SK-N-SH (cell line): ENCODE measurements at regions not wholly inside any gene's neighbourhood (a gene's known extent, or its start where the extent isn't known, plus 50 kb on each side); places are given as distances from the start of the nearest gene placed in this dataset.

Experiments used
- EP300 ChIP-seq, 2 experiments: IDR thresholded peaks; 2 replicates each; pipeline versions ENCODE4 v1.4.0 to v1.6.1; 2012; ENCODE audit warnings: borderline replicate concordance in 1 of 2, low read depth in 1 of 2, low read length in 1 of 2
- EZH2phosphoT487 ChIP-seq: fragments of 200-600 bp; sonication (generic); IDR thresholded peaks from 2 replicates; pipeline ENCODE4 v1.6.1; 2017; ENCODE audit warnings: low read depth, mixed run types, mild to moderate bottlenecking, antibody characterized with exemption, moderate library complexity, borderline replicate concordance
- FOXJ3 ChIP-seq: sonication (generic); formaldehyde crosslinking; IDR thresholded peaks from 2 replicates; pipeline ENCODE4 v1.5.1; 2020; ENCODE audit warnings: mild to moderate bottlenecking, missing genetic modification reagents
- MXI1 ChIP-seq: IDR thresholded peaks from 2 replicates; pipeline ENCODE4 v1.6.1; 2012; ENCODE audit warnings: mild to moderate bottlenecking, low read depth, low read length, improper control_type of control experiment
- POLR2AphosphoS5 ChIP-seq: IDR thresholded peaks from 2 replicates; pipeline ENCODE4 v1.6.1; 2012; ENCODE audit warnings: low read depth, low read length
- RAD21 ChIP-seq: IDR thresholded peaks from 2 replicates; pipeline ENCODE4 v1.6.1; 2012; ENCODE audit warnings: mild to moderate bottlenecking, low read length
- RFX5 ChIP-seq: IDR thresholded peaks from 2 replicates; pipeline ENCODE4 v1.6.1; 2012; ENCODE audit warnings: mild to moderate bottlenecking, improper control_type of control experiment, low read length
- TEAD4 ChIP-seq: IDR thresholded peaks from 2 replicates; pipeline ENCODE4 v1.4.0; 2012; ENCODE audit warnings: mild to moderate bottlenecking, borderline replicate concordance; ENCODE audit not compliant: insufficient read depth
- TF ChIP-seq, protein P1 (sequence below): fragments of 200-600 bp; sonication (generic); IDR thresholded peaks from 2 replicates; pipeline ENCODE4 v1.6.1; 2017; ENCODE audit warnings: antibody characterized with exemption, mild to moderate bottlenecking, moderate library complexity

DNA sequence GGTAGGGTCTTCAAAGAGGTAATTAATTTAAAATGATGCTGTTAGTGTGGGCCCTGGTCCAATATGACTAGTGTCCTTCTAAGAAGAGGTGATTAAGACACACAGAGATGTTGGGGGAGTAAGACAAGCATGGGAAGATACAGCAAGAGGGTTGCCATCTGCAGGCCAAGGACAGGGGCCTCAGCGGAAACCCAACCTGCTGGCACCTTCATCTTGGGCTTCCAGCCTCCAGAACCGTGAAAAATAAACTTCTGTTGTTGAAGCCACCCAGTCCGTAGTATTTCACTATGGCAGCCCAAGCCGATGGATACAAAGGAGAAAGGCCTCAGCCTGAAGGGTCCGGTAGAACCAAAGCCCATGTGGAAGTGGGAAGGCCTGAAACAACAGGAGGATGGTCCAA is 161.7 kb upstream of the UBE2E1 start:
- TF ChIP-seq POLR2AphosphoS5 = no peak
- no peak for TF ChIP-seq MXI1
- TF ChIP-seq, protein P1, sequence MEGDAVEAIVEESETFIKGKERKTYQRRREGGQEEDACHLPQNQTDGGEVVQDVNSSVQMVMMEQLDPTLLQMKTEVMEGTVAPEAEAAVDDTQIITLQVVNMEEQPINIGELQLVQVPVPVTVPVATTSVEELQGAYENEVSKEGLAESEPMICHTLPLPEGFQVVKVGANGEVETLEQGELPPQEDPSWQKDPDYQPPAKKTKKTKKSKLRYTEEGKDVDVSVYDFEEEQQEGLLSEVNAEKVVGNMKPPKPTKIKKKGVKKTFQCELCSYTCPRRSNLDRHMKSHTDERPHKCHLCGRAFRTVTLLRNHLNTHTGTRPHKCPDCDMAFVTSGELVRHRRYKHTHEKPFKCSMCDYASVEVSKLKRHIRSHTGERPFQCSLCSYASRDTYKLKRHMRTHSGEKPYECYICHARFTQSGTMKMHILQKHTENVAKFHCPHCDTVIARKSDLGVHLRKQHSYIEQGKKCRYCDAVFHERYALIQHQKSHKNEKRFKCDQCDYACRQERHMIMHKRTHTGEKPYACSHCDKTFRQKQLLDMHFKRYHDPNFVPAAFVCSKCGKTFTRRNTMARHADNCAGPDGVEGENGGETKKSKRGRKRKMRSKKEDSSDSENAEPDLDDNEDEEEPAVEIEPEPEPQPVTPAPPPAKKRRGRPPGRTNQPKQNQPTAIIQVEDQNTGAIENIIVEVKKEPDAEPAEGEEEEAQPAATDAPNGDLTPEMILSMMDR = no peak
- TF ChIP-seq RAD21 = no peak
- no peak for TF ChIP-seq TEAD4
- no peak for TF ChIP-seq EP300 (IDR thresholded peaks at IDR 0.05; ENCODE audit: borderline replicate concordance in 1 of 2, low read depth in 1 of 2, low read length in 1 of 2)
- no peak for TF ChIP-seq RFX5
- no peak for TF ChIP-seq EZH2phosphoT487
- TF ChIP-seq FOXJ3 = no peak
